ENCODE measurements at regions not wholly inside any gene's neighbourhood (a gene's known extent, or its start where the extent isn't known, plus 50 kb on each side); places are given as distances from the start of the nearest gene placed in this dataset.

GRCh38 chr3:160130071-160130470, 95.2 kb upstream of the C3orf80 start (continued):
- no peak for TF ChIP-seq FOXP4 (CRISPR knock-in tag; IDR thresholded peaks at IDR 0.05; ENCODE audit: borderline replicate concordance)

GRCh38 chr3:160130950-160131349, 94.3 kb upstream of the C3orf80 start:
- no peak overlapping the region for H3K4me2 ChIP-seq (ENCODE audit: insufficient read depth, low read length)

More at GRCh38 chr3:160130950-160131349, 94.3 kb upstream of the C3orf80 start:
- CTCF ChIA-PET (ENCODE audit: low intra/inter-chr PET ratio), result no interaction called here
- POLR2A ChIA-PET, result interaction anchor here (0.6 kb wide), 1 partner anchor 38 kb away, joined by 3 read pairs; no protein-coding TSS in a partner anchor
- Histone ChIP-seq H3K36me3 (ENCODE audit: control insufficient read depth, insufficient read depth, low read length) (no peaks in the 10 kb centered on the region), H3K9me3 (replicated peaks; ENCODE audit: control insufficient read depth, insufficient read depth, low read depth, low read length) (no peaks in the 10 kb centered on the region), H2AFZ (ENCODE audit: low read depth, low read length) (no peak overlapping the region), H3K79me2 (ENCODE audit: control insufficient read depth, insufficient read depth, low read length) (no peaks in the 10 kb centered on the region), H3K4me1 (replicated peaks in 1 of 2; ENCODE audit: control insufficient read depth in 2 of 2, insufficient read depth in 2 of 2, low read length in 2 of 2) (no peaks in the 10 kb centered on the region; a peak in 1 of 5 replicates), H3K9ac (ENCODE audit: insufficient read depth in 1 of 2, low read depth in 2 of 2, low read length in 2 of 2) (no peak overlapping the region), H3K9me1 (ENCODE audit: control insufficient read depth, insufficient read depth, low read length) (no peaks in the 10 kb centered on the region), H3K27me3 (ENCODE audit: control insufficient read depth in 2 of 2, insufficient read depth in 2 of 2, low read length in 2 of 2) (0 out of 5 replicates have a peak, but pooled peaks cover 0 to 3% of the 10 kb centered on the region in 2 experiments), H4K20me1 (replicated peaks; ENCODE audit: control insufficient read depth, insufficient read depth, low read length) (no peaks in the 10 kb centered on the region; the same call in 1 of the 2 replicates), H3K27ac (ENCODE audit: extremely low read depth, low read depth, low read length) (no peak overlapping the region), H3K4me3 (no peak overlapping the region)
- DNase-seq (ENCODE audit: extremely low read depth in 1 of 4, low spot score in 3 of 4) (no peak), FAIRE-seq (no peak), ATAC-seq (no peak)
- 0% methylated on average over 2 of the region's 2 CpGs for WGBS (ENCODE audit: insufficient coverage, low coverage, missing lambda C conversion rate)
- intact Hi-C loops (cut with micrococcal nuclease) (loop anchor here (10.0 kb wide), 1 partner anchor 246 kb away; no protein-coding TSS in a partner anchor), in situ Hi-C loops (cut with MboI) (no loop called here)
- no TSS peak for BruUV-seq (replicated peaks)
- TF ChIP-seq ZNF3 (CRISPR knock-in tag; IDR thresholded peaks at IDR 0.05) (no peak), STAG1 (CRISPR knock-in tag; IDR thresholded peaks at IDR 0.05; ENCODE audit: borderline replicate concordance) (no peak), THRA (IDR thresholded peaks at IDR 0.05) (no peak)

All from K562 (cell line).